HL-60 (cell line): ENCODE measurements at regions not wholly inside any gene's neighbourhood (a gene's known extent, or its start where the extent isn't known, plus 50 kb on each side); places are given as distances from the start of the nearest gene placed in this dataset.

Source experiments
- DNase-seq, 2 experiments: peaks; one replicate each; pipeline ENCODE4 v3.0.0-alpha.2; 2010 to 2020; ENCODE audit warnings: low read depth in 1 of 2, low spot score in 1 of 2
- H3K27ac ChIP-seq: fragments of 250-450 bp; sonication (Bioruptor Pico); replicated peaks from 2 replicates; pipeline ENCODE4 v1.5.1; 2020; ENCODE audit warnings: mild to moderate bottlenecking, moderate library complexity
- H3K27me3 ChIP-seq: fragments of 250-450 bp; sonication (Bioruptor Pico); 2 replicates; pipeline ENCODE4 v1.5.1; 2021; ENCODE audit warnings: mild to moderate bottlenecking, moderate library complexity; ENCODE audit not compliant: insufficient read depth, poor library complexity, severe bottlenecking
- H3K4me3 ChIP-seq: replicated peaks from 2 replicates; pipeline ENCODE4 v1.5.1; 2011; ENCODE audit warnings: mild to moderate bottlenecking, control low read depth, low read length; ENCODE audit not compliant: insufficient read depth
- GABPA ChIP-seq: IDR thresholded peaks from 2 replicates; pipeline ENCODE4 v1.6.1; 2012; ENCODE audit warnings: low read depth
- POLR2AphosphoS5 ChIP-seq: IDR thresholded peaks from 2 replicates; pipeline ENCODE4 v1.6.1; 2012; ENCODE audit warnings: low read depth
- SPI1 ChIP-seq: IDR thresholded peaks from 2 replicates; pipeline ENCODE4 v1.6.1; 2012; ENCODE audit warnings: low read depth, mild to moderate bottlenecking, borderline replicate concordance
- TF ChIP-seq, protein P1 (sequence below): IDR thresholded peaks from 2 replicates; pipeline ENCODE4 v1.6.1; 2012; ENCODE audit warnings: low read depth; ENCODE audit not compliant: insufficient replicate concordance
- TF ChIP-seq, protein P2 (sequence below): IDR thresholded peaks from one replicate; pipeline ENCODE4 v1.5.1; 2011; ENCODE audit warnings: low read length, control low read depth, inconsistent platforms; ENCODE audit not compliant: insufficient read depth

DNA sequence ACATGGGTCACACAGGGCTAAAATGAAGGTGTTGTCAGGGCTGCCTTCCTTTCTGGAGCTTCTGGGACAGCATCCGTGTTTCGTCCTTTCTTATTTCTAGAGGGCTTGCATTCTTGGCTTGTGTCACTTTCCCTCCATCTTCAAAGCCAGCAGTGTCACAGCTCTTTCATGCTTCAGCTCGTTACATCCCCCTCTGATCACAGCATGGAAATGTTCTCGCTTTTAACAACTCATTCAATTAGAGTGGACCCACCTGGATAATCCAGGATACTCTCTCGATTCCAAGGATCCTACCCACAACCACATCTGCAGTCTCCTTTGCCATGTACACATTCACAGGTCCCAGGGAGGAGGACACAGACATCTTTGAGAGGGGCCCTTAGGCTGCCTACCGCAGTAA is 316.2 kb upstream of the FIGN start:
- DNase-seq = no peak
- H3K4me3 ChIP-seq = no peak overlapping the region
- no peak overlapping the region for H3K27ac ChIP-seq
- TF ChIP-seq SPI1 (no peak), GABPA (no peak), POLR2AphosphoS5 (no peak)
- TF ChIP-seq, protein P1, sequence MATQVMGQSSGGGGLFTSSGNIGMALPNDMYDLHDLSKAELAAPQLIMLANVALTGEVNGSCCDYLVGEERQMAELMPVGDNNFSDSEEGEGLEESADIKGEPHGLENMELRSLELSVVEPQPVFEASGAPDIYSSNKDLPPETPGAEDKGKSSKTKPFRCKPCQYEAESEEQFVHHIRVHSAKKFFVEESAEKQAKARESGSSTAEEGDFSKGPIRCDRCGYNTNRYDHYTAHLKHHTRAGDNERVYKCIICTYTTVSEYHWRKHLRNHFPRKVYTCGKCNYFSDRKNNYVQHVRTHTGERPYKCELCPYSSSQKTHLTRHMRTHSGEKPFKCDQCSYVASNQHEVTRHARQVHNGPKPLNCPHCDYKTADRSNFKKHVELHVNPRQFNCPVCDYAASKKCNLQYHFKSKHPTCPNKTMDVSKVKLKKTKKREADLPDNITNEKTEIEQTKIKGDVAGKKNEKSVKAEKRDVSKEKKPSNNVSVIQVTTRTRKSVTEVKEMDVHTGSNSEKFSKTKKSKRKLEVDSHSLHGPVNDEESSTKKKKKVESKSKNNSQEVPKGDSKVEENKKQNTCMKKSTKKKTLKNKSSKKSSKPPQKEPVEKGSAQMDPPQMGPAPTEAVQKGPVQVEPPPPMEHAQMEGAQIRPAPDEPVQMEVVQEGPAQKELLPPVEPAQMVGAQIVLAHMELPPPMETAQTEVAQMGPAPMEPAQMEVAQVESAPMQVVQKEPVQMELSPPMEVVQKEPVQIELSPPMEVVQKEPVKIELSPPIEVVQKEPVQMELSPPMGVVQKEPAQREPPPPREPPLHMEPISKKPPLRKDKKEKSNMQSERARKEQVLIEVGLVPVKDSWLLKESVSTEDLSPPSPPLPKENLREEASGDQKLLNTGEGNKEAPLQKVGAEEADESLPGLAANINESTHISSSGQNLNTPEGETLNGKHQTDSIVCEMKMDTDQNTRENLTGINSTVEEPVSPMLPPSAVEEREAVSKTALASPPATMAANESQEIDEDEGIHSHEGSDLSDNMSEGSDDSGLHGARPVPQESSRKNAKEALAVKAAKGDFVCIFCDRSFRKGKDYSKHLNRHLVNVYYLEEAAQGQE = no peak
- TF ChIP-seq, protein P2, sequence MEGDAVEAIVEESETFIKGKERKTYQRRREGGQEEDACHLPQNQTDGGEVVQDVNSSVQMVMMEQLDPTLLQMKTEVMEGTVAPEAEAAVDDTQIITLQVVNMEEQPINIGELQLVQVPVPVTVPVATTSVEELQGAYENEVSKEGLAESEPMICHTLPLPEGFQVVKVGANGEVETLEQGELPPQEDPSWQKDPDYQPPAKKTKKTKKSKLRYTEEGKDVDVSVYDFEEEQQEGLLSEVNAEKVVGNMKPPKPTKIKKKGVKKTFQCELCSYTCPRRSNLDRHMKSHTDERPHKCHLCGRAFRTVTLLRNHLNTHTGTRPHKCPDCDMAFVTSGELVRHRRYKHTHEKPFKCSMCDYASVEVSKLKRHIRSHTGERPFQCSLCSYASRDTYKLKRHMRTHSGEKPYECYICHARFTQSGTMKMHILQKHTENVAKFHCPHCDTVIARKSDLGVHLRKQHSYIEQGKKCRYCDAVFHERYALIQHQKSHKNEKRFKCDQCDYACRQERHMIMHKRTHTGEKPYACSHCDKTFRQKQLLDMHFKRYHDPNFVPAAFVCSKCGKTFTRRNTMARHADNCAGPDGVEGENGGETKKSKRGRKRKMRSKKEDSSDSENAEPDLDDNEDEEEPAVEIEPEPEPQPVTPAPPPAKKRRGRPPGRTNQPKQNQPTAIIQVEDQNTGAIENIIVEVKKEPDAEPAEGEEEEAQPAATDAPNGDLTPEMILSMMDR = no peak
- no peaks in the 10 kb centered on the region for H3K27me3 ChIP-seq

DNA sequence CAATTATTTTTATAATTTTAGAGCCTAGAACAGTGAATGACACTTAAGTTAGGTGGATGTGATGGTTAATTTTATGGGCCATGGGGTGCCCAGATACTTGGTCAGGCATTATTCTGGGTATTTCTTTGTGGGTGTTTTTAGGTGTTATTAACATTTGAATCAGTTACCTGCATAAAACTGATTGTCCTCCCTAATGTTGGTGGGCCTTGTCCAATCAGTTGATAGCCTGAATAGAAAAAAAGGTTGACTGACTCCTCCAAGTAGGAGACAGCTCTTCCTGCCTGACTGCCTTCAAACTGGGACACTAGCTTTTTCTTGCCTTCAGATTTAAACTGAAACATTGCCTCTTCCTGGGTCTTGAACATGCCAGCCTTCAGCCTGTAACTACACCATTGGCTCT is 312.9 kb upstream of the FIGN start:
- H3K27me3 ChIP-seq = no peaks in the 10 kb centered on the region
- no peak overlapping the region for H3K27ac ChIP-seq
- H3K4me3 ChIP-seq = no peak overlapping the region
- DNase-seq = no peak
- TF ChIP-seq SPI1 (no peak), GABPA (no peak), POLR2AphosphoS5 (no peak)
- TF ChIP-seq, protein P2 = no peak
- TF ChIP-seq, protein P1 = no peak

DNA sequence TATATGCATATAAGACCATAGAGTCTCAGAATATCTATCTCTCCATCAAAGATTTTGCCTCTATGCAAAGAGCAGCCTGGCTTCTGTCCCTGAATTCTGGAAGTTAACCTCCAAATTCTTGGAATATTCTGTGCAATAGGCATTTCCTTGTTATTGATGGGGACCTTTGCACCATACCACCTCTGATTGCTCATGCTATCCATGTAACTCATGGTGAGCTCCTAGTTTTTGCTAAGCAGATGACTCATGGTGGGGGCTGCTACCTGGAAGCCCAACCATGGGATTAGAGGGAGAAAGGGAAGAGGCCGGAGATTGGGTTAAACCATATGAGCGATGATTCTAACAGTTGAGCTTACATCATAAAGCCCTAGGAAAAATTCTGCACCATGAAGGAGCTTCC is 310.2 kb upstream of the FIGN start:
- H3K27me3 ChIP-seq = no peaks in the 10 kb centered on the region
- no peak overlapping the region for H3K27ac ChIP-seq
- H3K4me3 ChIP-seq = no peak overlapping the region
- no peak for DNase-seq
- TF ChIP-seq GABPA = no peak
- TF ChIP-seq SPI1 = no peak
- TF ChIP-seq, protein P2 = no peak
- TF ChIP-seq, protein P1 = no peak
- TF ChIP-seq POLR2AphosphoS5 = no peak
